GM21576 (cell line): ENCODE measurements at regions not wholly inside any gene's neighbourhood (a gene's known extent, or its start where the extent isn't known, plus 50 kb on each side); places are given as distances from the start of the nearest gene placed in this dataset.
"Not testable (repeated sequence)": the region's sequence is repeated elsewhere in the genome, so short reads cannot be mapped to it uniquely, and the experiment has no call there.

Source experiments
- ATAC-seq: cut with Tn5 transposase; IDR thresholded peaks from one replicate; pipeline ENCODE4 v1.9.1; 2021; ENCODE audit warnings: mild to moderate bottlenecking, moderate library complexity; ENCODE audit not compliant: unreplicated experiment

DNA sequence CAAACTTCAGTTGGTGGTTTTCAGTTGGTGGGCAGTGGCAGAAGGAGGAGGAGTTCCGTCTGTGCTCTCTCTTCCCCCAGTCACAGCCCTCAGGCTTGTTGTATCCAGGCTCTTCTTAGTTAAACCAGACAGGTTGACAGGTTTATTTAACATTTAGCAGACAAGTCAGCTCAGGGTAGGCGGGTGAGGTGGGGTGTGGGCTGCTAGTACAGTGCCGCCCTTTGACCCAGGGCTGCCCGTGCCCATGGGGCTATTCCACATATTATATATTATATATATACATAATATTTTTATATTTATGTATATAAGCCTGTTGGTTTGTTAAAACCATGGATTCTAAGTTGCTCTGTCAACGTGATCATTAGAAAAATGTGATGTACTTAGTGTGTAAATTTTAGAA lies 1740.6 kb upstream of the DEFB115 start:
- ATAC-seq, result not testable (repeated sequence)

DNA sequence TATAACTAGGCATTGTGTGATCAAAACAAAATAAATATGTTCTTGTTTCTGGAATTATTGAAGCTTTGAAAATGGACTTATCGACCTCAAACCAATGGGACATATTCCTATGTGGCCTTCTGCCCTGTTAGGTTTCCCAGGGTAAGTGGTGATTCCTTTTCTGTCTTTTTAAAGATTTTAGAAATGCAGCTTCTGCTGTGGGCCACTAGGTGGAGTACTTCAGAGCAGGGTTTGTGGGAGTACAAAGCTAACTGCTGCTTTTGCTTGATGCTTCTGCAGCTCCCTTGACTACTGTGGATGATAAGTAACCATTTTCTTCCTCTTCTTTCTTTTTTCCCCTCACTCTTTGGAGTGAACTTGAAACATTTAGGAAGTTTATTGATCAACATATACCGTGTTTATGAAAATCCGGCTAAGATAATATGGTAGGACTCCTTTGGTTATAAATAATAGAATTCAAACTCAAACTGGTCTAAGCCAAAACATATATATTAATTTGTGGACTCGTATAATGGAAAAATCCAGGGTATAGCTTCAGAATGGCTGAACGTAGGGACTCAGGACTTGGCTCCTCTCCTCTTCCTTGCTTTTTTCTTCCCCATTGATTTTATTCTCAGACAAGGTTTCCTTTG lies 1737.7 kb upstream of the DEFB115 start:
- not testable (repeated sequence) for ATAC-seq

GRCh38 chr20:29533566-29534177 lies 1723.8 kb upstream of the DEFB115 start:
- ATAC-seq, result not testable (repeated sequence)

DNA sequence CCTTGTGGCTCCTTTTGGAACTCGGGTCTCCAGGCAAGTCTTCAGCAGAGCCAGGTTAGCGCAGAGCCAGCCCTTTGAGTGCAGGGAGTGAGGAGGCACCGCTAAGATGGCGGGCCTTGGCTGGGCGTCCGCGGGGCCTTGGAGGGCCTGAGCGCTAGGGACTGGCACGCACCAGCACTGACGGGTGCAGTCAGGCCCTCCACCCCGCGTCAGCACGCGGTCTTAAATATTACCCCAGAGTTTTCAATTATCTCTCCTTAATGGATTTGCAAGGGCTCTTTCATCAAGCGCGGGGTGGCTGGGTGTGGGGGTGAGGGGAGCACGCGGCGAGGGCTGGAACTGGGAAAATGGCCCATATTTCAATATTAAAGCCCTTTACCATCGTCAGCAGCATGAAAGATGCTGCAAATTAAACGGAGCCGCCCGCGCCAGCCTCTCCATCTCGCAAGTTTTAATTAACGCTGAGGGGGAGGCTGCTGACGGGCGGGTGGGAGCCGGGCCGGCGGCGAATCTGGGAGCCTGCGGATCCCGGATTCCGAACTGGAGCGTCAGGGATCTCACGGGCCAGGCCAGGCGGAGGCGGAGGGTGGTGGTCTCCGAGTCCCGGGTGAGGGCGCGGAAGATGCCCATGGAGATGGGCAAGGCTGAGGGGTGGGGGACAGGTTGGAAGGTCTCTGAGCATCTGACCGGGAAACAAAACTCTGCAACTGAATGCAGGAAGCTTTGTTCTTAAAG lies 1690.4 kb upstream of the DEFB115 start:
- ATAC-seq, result not testable (repeated sequence)

GRCh38 chr20:29567671-29568070 lies 1689.8 kb upstream of the DEFB115 start:
- ATAC-seq, result not testable (repeated sequence)

DNA sequence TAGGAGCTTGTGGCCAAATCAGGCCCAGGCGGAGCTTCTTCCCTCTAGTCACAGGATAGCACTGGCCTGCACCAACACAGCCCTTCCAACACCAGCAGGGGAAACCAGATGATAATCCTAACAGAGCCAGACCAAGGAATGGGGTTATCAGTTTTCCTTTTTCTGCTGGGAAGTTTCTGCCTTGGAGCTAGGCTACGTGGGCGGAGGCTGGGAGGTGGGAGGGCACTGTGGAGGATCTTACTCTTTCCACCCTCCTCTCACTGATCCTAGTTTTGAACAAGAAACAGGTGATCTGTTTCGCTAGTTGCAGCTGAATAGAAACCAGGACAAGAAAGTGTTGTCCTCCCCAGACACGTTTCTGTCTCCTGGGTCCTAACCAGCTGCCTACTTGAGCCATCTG lies 1687.3 kb upstream of the DEFB115 start:
- ATAC-seq, result not testable (repeated sequence)

DNA sequence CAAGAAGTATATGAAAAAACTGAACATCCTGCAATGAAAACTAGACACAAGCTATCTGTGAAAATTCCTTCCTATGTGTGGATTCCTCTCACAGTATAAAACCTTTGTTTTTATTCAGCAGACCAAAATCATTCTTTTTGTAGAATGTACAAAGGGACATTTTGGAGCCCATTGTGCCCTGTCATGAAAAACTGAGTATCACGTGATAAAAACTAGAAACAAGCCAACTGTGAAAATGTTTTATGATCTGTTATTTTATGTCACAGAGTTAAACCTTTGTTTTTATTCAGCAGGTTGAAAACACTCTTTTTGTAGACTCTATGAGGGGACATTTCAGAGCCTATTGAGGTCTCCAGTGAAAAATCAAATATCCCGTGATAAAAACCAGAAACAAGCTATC lies 1667.9 kb upstream of the DEFB115 start:
- not testable (repeated sequence) for ATAC-seq

GRCh38 chr20:29604163-29604562 lies 1653.3 kb upstream of the DEFB115 start:
- ATAC-seq, result not testable (repeated sequence)

DNA sequence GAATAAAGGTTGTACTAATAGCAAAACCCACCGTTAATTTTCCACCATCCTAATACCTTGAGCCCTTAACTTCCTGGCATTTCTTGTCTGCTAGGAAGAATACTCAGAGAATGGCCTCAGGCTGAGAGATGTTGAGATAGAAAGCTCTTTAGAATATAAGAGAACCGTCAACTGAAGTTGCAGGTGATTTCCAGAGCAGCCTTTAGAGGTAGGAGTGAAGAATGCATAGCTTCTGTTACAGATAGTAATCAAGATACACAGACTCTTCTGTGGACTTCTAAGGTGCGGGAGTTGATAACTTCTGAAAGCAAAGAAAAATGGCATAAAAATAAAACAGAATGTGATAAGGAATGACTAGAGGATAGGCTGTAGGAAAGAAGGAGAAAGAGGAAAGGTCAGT lies 1651.3 kb upstream of the DEFB115 start:
- not testable (repeated sequence) for ATAC-seq

DNA sequence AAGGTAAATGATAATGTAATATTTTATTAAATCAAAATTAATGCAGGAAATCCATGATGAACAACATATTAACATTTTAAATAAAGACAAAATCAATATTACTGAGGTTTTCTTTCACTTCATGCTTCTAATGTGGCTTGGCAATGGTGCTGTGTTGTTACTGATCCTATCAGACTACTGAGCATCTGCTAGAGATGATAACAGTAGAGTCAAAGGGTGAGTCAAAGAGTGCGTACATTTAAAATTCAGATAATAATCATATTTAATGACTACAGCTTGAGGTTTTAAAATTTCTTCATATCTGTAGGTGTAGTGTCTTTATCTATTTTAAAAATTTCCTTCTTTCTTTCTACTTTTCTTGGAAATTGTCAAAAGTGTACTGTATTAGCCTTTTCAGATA lies 1628.1 kb upstream of the DEFB115 start:
- ATAC-seq, result not testable (repeated sequence)
